ENCODE measurements at regions not wholly inside any gene's neighbourhood (a gene's known extent, or its start where the extent isn't known, plus 50 kb on each side); places are given as distances from the start of the nearest gene placed in this dataset.

GRCh38 chrX:124605511-124605910, 259.1 kb downstream of the SH2D1A start:
- 100% methylated on average over 1 of the region's 1 CpG; no CpG with 5 or more reads in 1 of the 2 experiments for WGBS, 2 experiments (ENCODE audit: extremely low coverage in 1 of 2, insufficient coverage in 1 of 2, insufficient read length in 1 of 2, insufficient replicate concordance in 2 of 2, low coverage in 1 of 2, low lambda C conversion rate in 2 of 2, missing lambda C conversion rate in 1 of 2)
- Histone ChIP-seq H3K36me3 (ENCODE audit: control insufficient read depth in 2 of 4, insufficient read depth in 4 of 4, low read length in 3 of 4) (no peaks in the 10 kb centered on the region), H3K79me1 (ENCODE audit: low read depth, low read length) (no peaks in the 10 kb centered on the region), H3K4me1 (replicated peaks in 1 of 4; ENCODE audit: control insufficient read depth in 3 of 4, insufficient read depth in 4 of 4, low read length in 3 of 4) (no peaks in the 10 kb centered on the region), H3K9ac (replicated peaks in 1 of 4; ENCODE audit: extremely low read depth in 1 of 4, low read depth in 3 of 4, low read length in 3 of 4) (no peak overlapping the region), H3K56ac (replicated peaks; ENCODE audit: insufficient read length, low read depth, low read length) (no peak overlapping the region), H2BK20ac (ENCODE audit: low read length) (no peak overlapping the region), H3K9me3 (ENCODE audit: insufficient read depth in 2 of 2, low read depth in 1 of 2, low read length in 1 of 2) (no peaks in the 10 kb centered on the region), H3K27me3 (replicated peaks in 1 of 4; ENCODE audit: control insufficient read depth in 3 of 4, extremely low read depth in 1 of 4, insufficient read depth in 3 of 4, low read length in 3 of 4) (no peaks in the 10 kb centered on the region), H3K23me2 (ENCODE audit: low read depth, low read length) (no peaks in the 10 kb centered on the region), H2BK15ac (ENCODE audit: low read length) (no peak overlapping the region), H3K4ac (replicated peaks; ENCODE audit: insufficient read length, low read depth, low read length) (no peak overlapping the region), H3K4me3 (ENCODE audit: extremely low read depth in 1 of 4, insufficient read depth in 2 of 4, low read depth in 3 of 4, low read length in 4 of 4) (no peak overlapping the region), H3K23ac (ENCODE audit: insufficient read length) (no peak overlapping the region), H4K8ac (ENCODE audit: extremely low read depth, insufficient read depth, low read length) (no peak overlapping the region), H2AFZ (ENCODE audit: low read length) (no peak overlapping the region), H3K14ac (ENCODE audit: insufficient read length) (no peak overlapping the region), H2BK120ac (replicated peaks; ENCODE audit: low read depth, low read length) (no peak overlapping the region), H2AK5ac (ENCODE audit: low read depth, low read length) (no peak overlapping the region), H4K5ac (ENCODE audit: insufficient read length, low read depth, low read length) (no peak overlapping the region), H3K79me2 (ENCODE audit: control insufficient read depth in 1 of 2, insufficient read depth in 2 of 2, low read length in 2 of 2) (no peaks in the 10 kb centered on the region), H2BK5ac (ENCODE audit: low read depth, low read length) (no peak overlapping the region), H3K18ac (ENCODE audit: extremely low read depth, low read length) (no peak overlapping the region), H4K91ac (replicated peaks; ENCODE audit: insufficient read length, low read length) (no peak overlapping the region), H3K27ac (ENCODE audit: low read depth, low read length) (no peak overlapping the region), H4K20me1 (replicated peaks in 1 of 2; ENCODE audit: control insufficient read depth in 1 of 2, insufficient read depth in 2 of 2, low read length in 2 of 2) (no peaks in the 10 kb centered on the region), H2BK12ac (ENCODE audit: low read depth, low read length) (no peak overlapping the region), H3K4me2 (ENCODE audit: insufficient read depth in 1 of 2, low read depth in 2 of 2, low read length in 2 of 2) (no peak overlapping the region)
- ChIA-PET CTCF (ENCODE audit: partially characterized antibody) (no interaction called here), POLR2A (ENCODE audit: partially characterized antibody) (no interaction called here)
- FAIRE-seq (no peak), DNase-seq (ENCODE audit: low read depth in 1 of 2, low spot score in 2 of 2) (no peak)
- TF ChIP-seq RBBP5 (IDR thresholded peaks at IDR 0.05; ENCODE audit: borderline replicate concordance, low read depth, low read length) (no peak), ATF3 (IDR thresholded peaks at IDR 0.05; ENCODE audit: insufficient read depth, low read depth, low read length) (no peak), RNF2 (IDR thresholded peaks at IDR 0.05; ENCODE audit: borderline replicate concordance, low read depth, low read length, missing control alignments, poor library complexity, severe bottlenecking) (no peak), SRF (IDR thresholded peaks at IDR 0.05; ENCODE audit: low read depth, low read length) (no peak), CREB1 (IDR thresholded peaks at IDR 0.05) (no peak), TCF12 (IDR thresholded peaks at IDR 0.05; ENCODE audit: low read depth, low read length) (no peak), TBP (IDR thresholded peaks at IDR 0.05; ENCODE audit: low read depth, low read length) (no peak), GTF2F1 (IDR thresholded peaks at IDR 0.05; ENCODE audit: borderline replicate concordance, low read depth, low read length) (no peak), JUND (IDR thresholded peaks at IDR 0.05; ENCODE audit: low read length) (no peak), TAF1 (IDR thresholded peaks at IDR 0.05; ENCODE audit: low read depth, low read length) (no peak), KDM1A (IDR thresholded peaks at IDR 0.05; ENCODE audit: borderline replicate concordance, low read length) (no peak), KDM5A (IDR thresholded peaks at IDR 0.05; ENCODE audit: low read length) (no peak), ATF2 (IDR thresholded peaks at IDR 0.05; ENCODE audit: low read length) (no peak), ZNF274 (IDR thresholded peaks at IDR 0.05; ENCODE audit: borderline replicate concordance, extremely low read depth, low read length) (no peak)

All from H1 (cell line).